GM23338 (cell line): ENCODE measurements at regions not wholly inside any gene's neighbourhood (a gene's known extent, or its start where the extent isn't known, plus 50 kb on each side); places are given as distances from the start of the nearest gene placed in this dataset.

Experiments
- CREB1 ChIP-seq: fragments of 250-450 bp; sonication (Bioruptor Pico); IDR thresholded peaks from 2 replicates; pipeline ENCODE4 v1.5.0; 2020; ENCODE audit warnings: low read depth, mild to moderate bottlenecking, moderate library complexity
- EZH2phosphoT487 ChIP-seq: fragments of 200-600 bp; sonication (generic); IDR thresholded peaks from one replicate; pipeline ENCODE4 v1.8.1; 2018; ENCODE audit warnings: antibody characterized with exemption; ENCODE audit not compliant: unreplicated experiment
- JUNB ChIP-seq: IDR thresholded peaks from one replicate; pipeline ENCODE4 v1.6.1; 2016; ENCODE audit warnings: antibody characterized with exemption; ENCODE audit not compliant: unreplicated experiment
- NANOG ChIP-seq: IDR thresholded peaks from 2 replicates; pipeline ENCODE4 v1.6.1; 2016; ENCODE audit warnings: antibody characterized with exemption, borderline replicate concordance
- STAT1 ChIP-seq: IDR thresholded peaks from one replicate; pipeline ENCODE4 v1.6.1; 2016; ENCODE audit warnings: antibody characterized with exemption; ENCODE audit not compliant: unreplicated experiment
- ZNF114 ChIP-seq: fragments of 250-450 bp; sonication (Bioruptor Pico); IDR thresholded peaks from 2 replicates; pipeline ENCODE4 v1.5.0; 2020; ENCODE audit warnings: mild to moderate bottlenecking, moderate library complexity
- ZNF331 ChIP-seq: fragments of 250-450 bp; sonication (Bioruptor Pico); IDR thresholded peaks from 2 replicates; pipeline ENCODE4 v1.5.0; 2020; ENCODE audit warnings: low read depth, mild to moderate bottlenecking, moderate library complexity
- ZNF462 ChIP-seq: fragments of 250-450 bp; sonication (Bioruptor Pico); IDR thresholded peaks from 2 replicates; pipeline ENCODE4 v1.5.0; 2020; ENCODE audit warnings: mild to moderate bottlenecking, moderate library complexity
- TF ChIP-seq, protein P1 (sequence below): IDR thresholded peaks from one replicate; pipeline ENCODE4 v1.6.1; 2018; ENCODE audit warnings: antibody characterized with exemption; ENCODE audit not compliant: unreplicated experiment

- TF ChIP-seq ZNF462 (CRISPR knock-in tag) (no peak), EZH2phosphoT487 (no peak), ZNF114 (no peak), STAT1 (no peak), CREB1 (no peak), NANOG (no peak), JUNB (no peak), ZNF331 (no peak)
- TF ChIP-seq, protein P1, sequence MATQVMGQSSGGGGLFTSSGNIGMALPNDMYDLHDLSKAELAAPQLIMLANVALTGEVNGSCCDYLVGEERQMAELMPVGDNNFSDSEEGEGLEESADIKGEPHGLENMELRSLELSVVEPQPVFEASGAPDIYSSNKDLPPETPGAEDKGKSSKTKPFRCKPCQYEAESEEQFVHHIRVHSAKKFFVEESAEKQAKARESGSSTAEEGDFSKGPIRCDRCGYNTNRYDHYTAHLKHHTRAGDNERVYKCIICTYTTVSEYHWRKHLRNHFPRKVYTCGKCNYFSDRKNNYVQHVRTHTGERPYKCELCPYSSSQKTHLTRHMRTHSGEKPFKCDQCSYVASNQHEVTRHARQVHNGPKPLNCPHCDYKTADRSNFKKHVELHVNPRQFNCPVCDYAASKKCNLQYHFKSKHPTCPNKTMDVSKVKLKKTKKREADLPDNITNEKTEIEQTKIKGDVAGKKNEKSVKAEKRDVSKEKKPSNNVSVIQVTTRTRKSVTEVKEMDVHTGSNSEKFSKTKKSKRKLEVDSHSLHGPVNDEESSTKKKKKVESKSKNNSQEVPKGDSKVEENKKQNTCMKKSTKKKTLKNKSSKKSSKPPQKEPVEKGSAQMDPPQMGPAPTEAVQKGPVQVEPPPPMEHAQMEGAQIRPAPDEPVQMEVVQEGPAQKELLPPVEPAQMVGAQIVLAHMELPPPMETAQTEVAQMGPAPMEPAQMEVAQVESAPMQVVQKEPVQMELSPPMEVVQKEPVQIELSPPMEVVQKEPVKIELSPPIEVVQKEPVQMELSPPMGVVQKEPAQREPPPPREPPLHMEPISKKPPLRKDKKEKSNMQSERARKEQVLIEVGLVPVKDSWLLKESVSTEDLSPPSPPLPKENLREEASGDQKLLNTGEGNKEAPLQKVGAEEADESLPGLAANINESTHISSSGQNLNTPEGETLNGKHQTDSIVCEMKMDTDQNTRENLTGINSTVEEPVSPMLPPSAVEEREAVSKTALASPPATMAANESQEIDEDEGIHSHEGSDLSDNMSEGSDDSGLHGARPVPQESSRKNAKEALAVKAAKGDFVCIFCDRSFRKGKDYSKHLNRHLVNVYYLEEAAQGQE, result no peak
These were observed 365.3 kb upstream of the CCL2 start (continued) for GRCh38 chr17:33889766-33890165.
